ENCODE measurements at regions not wholly inside any gene's neighbourhood (a gene's known extent, or its start where the extent isn't known, plus 50 kb on each side); places are given as distances from the start of the nearest gene placed in this dataset.

GRCh38 chr9:79447308-79447605, 124.5 kb upstream of the TLE4 start:
- ChIA-PET POLR2A (no interaction called here), CTCF (no interaction called here)
- no peak overlapping the region for H3K4me2 ChIP-seq (ENCODE audit: insufficient read depth, low read length)
- DNase-seq (ENCODE audit: low read depth, low spot score) (no peak), FAIRE-seq (no peak)
- dilution Hi-C loops (cut with MboI; ENCODE audit: extremely low pct_ligation_motif_present, low sequenced_read_pairs) = no loop called here
- no peak overlapping the region for H3K27ac ChIP-seq (ENCODE audit: insufficient read depth, low read depth, low read length)
- H3K9me3 ChIP-seq (replicated peaks; ENCODE audit: control insufficient read depth, insufficient read depth, low read length) = no peaks in the 10 kb centered on the region
- no peaks in the 10 kb centered on the region for H3K27me3 ChIP-seq (ENCODE audit: control insufficient read depth in 2 of 2, insufficient read depth in 2 of 2, low read length in 2 of 2)
- H3K9ac ChIP-seq (replicated peaks; ENCODE audit: extremely low read depth, insufficient read depth, low read length) = no peak overlapping the region
- no peak overlapping the region for H2AFZ ChIP-seq (ENCODE audit: low read depth, low read length)
- intact Hi-C loops (cut with micrococcal nuclease) = no loop called here
- H3K79me2 ChIP-seq (ENCODE audit: control insufficient read depth, insufficient read depth, low read length) = no peaks in the 10 kb centered on the region
- no peaks in the 10 kb centered on the region for H3K9me1 ChIP-seq (replicated peaks; ENCODE audit: control insufficient read depth, extremely low read depth, insufficient read depth, low read length)
- no peaks in the 10 kb centered on the region for H3K36me3 ChIP-seq (ENCODE audit: control insufficient read depth in 2 of 2, extremely low read depth in 1 of 2, insufficient read depth in 2 of 2, low read length in 2 of 2)
- no peaks in the 10 kb centered on the region for H3K4me1 ChIP-seq (ENCODE audit: control insufficient read depth, extremely low read depth, insufficient read depth, low read length)
- no TSS peak for BruUV-seq (replicated peaks)
- no peak for TF ChIP-seq MYC (IDR thresholded peaks at IDR 0.05; ENCODE audit: low read depth, low read length)
- TF ChIP-seq CTCF (IDR thresholded peaks at IDR 0.05; ENCODE audit: extremely low read depth in 1 of 2, insufficient read depth in 1 of 2, low read depth in 1 of 2, low read length in 2 of 2) = no peak
- TF ChIP-seq EZH2 (IDR thresholded peaks at IDR 0.05; ENCODE audit: borderline replicate concordance, low read depth, low read length, severe bottlenecking) = no peak
- TF ChIP-seq POLR2A (IDR thresholded peaks at IDR 0.05; ENCODE audit: low read depth, low read length) = no peak
- TF ChIP-seq MAX (IDR thresholded peaks at IDR 0.05; ENCODE audit: insufficient read depth, insufficient read length) = no peak
- TF ChIP-seq JUN (IDR thresholded peaks at IDR 0.05; ENCODE audit: borderline replicate concordance, insufficient read depth, insufficient read length, low read depth) = no peak
- TF ChIP-seq FOS (IDR thresholded peaks at IDR 0.05; ENCODE audit: borderline replicate concordance, insufficient read depth, low read length) = no peak
- TF ChIP-seq GATA2 (IDR thresholded peaks at IDR 0.05; ENCODE audit: insufficient read depth, insufficient read length, low read depth, low read length) = no peak
- no peak overlapping the region for H3K4me3 ChIP-seq (replicated peaks in 1 of 3; ENCODE audit: insufficient read depth in 1 of 3, low read depth in 1 of 3, low read length in 3 of 3)
- H4K20me1 ChIP-seq (replicated peaks; ENCODE audit: control insufficient read depth, extremely low read depth, insufficient read depth, low read length) = no peaks in the 10 kb centered on the region
